GM23248 (cell line): ENCODE measurements at regions not wholly inside any gene's neighbourhood (a gene's known extent, or its start where the extent isn't known, plus 50 kb on each side); places are given as distances from the start of the nearest gene placed in this dataset.
A peak's percentile ranks its signal among the peaks of the same experiment; 100 is the strongest.

Experiments used
- DNase-seq: peaks from one replicate; pipeline ENCODE4 v3.0.0-alpha.2; 2015
- H2AFZ ChIP-seq: fragments of 200-600 bp; sonication (generic); 2 replicates; pipeline ENCODE4 v1.6.1; 2016; ENCODE audit warnings: antibody characterized with exemption
- H3F3A ChIP-seq: fragments of 200-600 bp; sonication (generic); 2 replicates; pipeline ENCODE4 v1.6.1; 2016; ENCODE audit warnings: mild to moderate bottlenecking, antibody characterized with exemption, mixed run types; ENCODE audit not compliant: insufficient read depth
- H3K27ac ChIP-seq: fragments of 200-600 bp; sonication (generic); 2 replicates; pipeline ENCODE4 v1.5.1; 2016; ENCODE audit warnings: mild to moderate bottlenecking
- H3K27me3 ChIP-seq: fragments of 200-600 bp; sonication (generic); replicated peaks from 2 replicates; pipeline ENCODE4 v1.6.1; 2016; ENCODE audit warnings: mild to moderate bottlenecking; ENCODE audit not compliant: insufficient read depth
- H3K36me3 ChIP-seq: fragments of 200-600 bp; sonication (generic); 2 replicates; pipeline ENCODE4 v1.6.1; 2016; ENCODE audit warnings: low read depth, mild to moderate bottlenecking
- H3K4me1 ChIP-seq: fragments of 200-600 bp; sonication (generic); 2 replicates; pipeline ENCODE4 v1.6.1; 2016; ENCODE audit warnings: mild to moderate bottlenecking; ENCODE audit not compliant: insufficient read depth
- H3K4me2 ChIP-seq: fragments of 200-600 bp; sonication (generic); one replicate; pipeline ENCODE4 v1.6.1; 2016; ENCODE audit warnings: mild to moderate bottlenecking; ENCODE audit not compliant: unreplicated experiment
- H3K4me3 ChIP-seq: fragments of 200-600 bp; sonication (generic); 2 replicates; pipeline ENCODE4 v1.5.1; 2016; ENCODE audit warnings: mild to moderate bottlenecking
- H3K79me2 ChIP-seq: fragments of 200-600 bp; sonication (generic); 2 replicates; pipeline ENCODE4 v1.6.1; 2016; ENCODE audit warnings: mild to moderate bottlenecking; ENCODE audit not compliant: insufficient read depth
- H3K9ac ChIP-seq: fragments of 200-600 bp; sonication (generic); 2 replicates; pipeline ENCODE4 v1.6.1; 2016; ENCODE audit warnings: mild to moderate bottlenecking
- H3K9me2 ChIP-seq: fragments of 200-600 bp; sonication (generic); 2 replicates; pipeline ENCODE4 v1.6.1; 2016; ENCODE audit warnings: mixed run types, mild to moderate bottlenecking, moderate library complexity; ENCODE audit not compliant: insufficient read depth
- H3K9me3 ChIP-seq: fragments of 200-600 bp; sonication (generic); one replicate; pipeline ENCODE4 v1.6.1; 2017; ENCODE audit warnings: low read depth
- H4K20me1 ChIP-seq: fragments of 200-600 bp; sonication (generic); 2 replicates; pipeline ENCODE4 v1.6.0; 2016; ENCODE audit not compliant: insufficient read depth
- EZH2 ChIP-seq: fragments of 200-600 bp; sonication (generic); IDR thresholded peaks from 2 replicates; pipeline ENCODE4 v1.6.1; 2018; ENCODE audit warnings: antibody characterized with exemption, mild to moderate bottlenecking; ENCODE audit not compliant: insufficient read depth, poor library complexity, severe bottlenecking
- EZH2phosphoT487 ChIP-seq: fragments of 200-600 bp; sonication (generic); IDR thresholded peaks from 2 replicates; pipeline ENCODE4 v1.6.1; 2018; ENCODE audit warnings: antibody characterized with exemption, moderate library complexity, mild to moderate bottlenecking, low read depth; ENCODE audit not compliant: insufficient read depth
- WGBS, 2 experiments: methylation state at CpG; one replicate each; pipeline ENCODE4 v1.1.6; 2015 to 2017; ENCODE audit warnings: low lambda C conversion rate in 2 of 2, low coverage in 1 of 2; ENCODE audit errors: missing lambda C conversion rate in 2 of 2; 5-methylcytosine and 5-hydroxymethylcytosine counted together
- in situ Hi-C: fragments of 300-500 bp; cut with MboI; formaldehyde crosslinking; loops from 2 replicates; pipeline ENCODE4 v1.15.0; 2020

DNA sequence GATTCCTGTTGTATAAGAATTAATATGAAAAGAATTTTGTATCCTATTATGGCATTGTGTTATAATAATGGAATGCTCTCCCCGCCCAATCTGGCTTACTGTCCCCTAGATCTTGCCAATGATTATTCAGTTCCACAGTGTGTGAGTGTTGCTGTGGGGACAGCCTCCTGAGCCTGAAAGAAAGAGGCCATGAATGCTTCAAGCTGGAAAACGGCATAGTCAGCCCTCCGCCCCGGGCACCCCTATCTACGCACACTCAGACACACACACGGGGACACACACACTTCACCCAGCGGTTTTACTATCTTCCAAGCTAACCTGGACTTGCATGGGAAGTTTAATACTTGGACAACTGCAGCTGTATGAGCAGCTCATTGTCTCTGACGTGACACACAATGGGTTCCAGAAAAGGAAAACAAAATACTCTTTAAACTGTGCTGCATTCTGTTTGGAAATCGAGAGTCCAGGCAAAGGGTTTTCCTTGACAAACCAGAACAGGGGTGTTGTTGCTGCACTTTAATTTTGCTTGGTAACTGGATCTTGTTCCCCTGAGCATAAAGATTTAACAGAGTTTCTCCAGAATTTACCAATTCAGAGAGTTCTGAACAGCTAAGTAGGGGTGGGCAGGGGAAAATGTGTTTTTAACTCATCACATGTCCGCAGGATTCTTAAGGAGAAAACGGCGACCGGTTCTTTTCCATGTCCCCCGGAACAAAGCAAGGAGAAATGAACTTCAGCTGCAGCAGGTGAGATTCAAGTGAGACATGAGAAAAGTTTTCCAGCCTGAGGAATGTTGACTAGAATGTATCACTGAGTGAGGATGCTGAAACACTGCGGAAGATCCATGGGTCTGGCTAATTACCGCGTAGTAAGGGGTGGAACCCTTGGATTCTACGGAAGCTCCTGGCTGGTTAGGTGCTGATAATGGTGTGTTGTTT, 472.9 kb downstream of the FOXO1 start:
- 4 to 5% methylated on average over 18 of the region's 18 CpGs for WGBS, 2 experiments
- Histone ChIP-seq H3K9ac (peak overlapping the region; percentile 58), H2AFZ (peak overlapping the region; percentile 79), H3K27ac (peak overlapping the region; percentile 73), H3K4me2 (peak overlapping the region; percentile 68), H4K20me1 (no peaks in the 10 kb centered on the region), H3F3A (peaks cover 48% of the 10 kb centered on the region), H3K27me3 (no peaks in the 10 kb centered on the region), H3K4me1 (peaks cover 47% of the 10 kb centered on the region), H3K4me3 (peak overlapping the region; percentile 46), H3K9me3 (no peaks in the 10 kb centered on the region), H3K36me3 (no peaks in the 10 kb centered on the region), H3K79me2 (no peaks in the 10 kb centered on the region), H3K9me2 (no peaks in the 10 kb centered on the region)
- peak; percentile 79 for DNase-seq
- no peak for TF ChIP-seq EZH2
- TF ChIP-seq EZH2phosphoT487 = no peak
- in situ Hi-C loops = no loop called here

GRCh38 chr13:40194224-40194806, 472.1 kb downstream of the FOXO1 start:
- no peaks in the 10 kb centered on the region for H3K79me2 ChIP-seq
- H3K4me3 ChIP-seq = peak overlapping the region; percentile 46
- no peaks in the 10 kb centered on the region for H4K20me1 ChIP-seq
- H3K9me2 ChIP-seq = no peaks in the 10 kb centered on the region
- in situ Hi-C loops = no loop called here
- H3K9me3 ChIP-seq = no peaks in the 10 kb centered on the region
- peak overlapping the region; percentile 58 for H3K9ac ChIP-seq
- peak overlapping the region; percentile 79 for H2AFZ ChIP-seq
- peak overlapping the region; percentile 68 for H3K4me2 ChIP-seq
- peaks cover 47% of the 10 kb centered on the region for H3K4me1 ChIP-seq
- peak overlapping the region; percentile 73 for H3K27ac ChIP-seq
- 28 to 29% methylated on average over 9 of the region's 9 CpGs for WGBS, 2 experiments
- peaks cover 41% of the 10 kb centered on the region for H3F3A ChIP-seq
- no peaks in the 10 kb centered on the region for H3K36me3 ChIP-seq
- no peaks in the 10 kb centered on the region for H3K27me3 ChIP-seq
- TF ChIP-seq EZH2 (no peak), EZH2phosphoT487 (no peak)
- DNase-seq = peak; percentile 60

DNA sequence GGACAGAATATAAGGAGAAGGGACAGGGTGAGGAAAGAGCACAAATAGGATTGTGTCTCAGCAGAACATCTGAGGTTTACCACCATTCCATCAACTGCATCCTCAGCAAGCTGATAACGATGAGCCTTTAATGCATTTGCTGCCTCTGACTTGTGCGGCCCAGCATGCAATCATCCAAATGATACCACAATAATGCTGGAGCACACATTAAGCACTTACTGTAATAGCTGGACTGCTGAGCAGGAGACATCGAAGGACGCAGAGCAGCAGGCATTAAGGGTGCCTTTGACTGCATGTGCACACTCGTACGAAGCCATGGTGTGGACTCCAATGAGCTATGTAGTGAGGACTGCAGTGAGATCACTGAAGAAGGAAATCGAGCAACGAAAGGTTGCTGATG, 469.4 kb downstream of the FOXO1 start:
- DNase-seq = no peak
- in situ Hi-C loops = no loop called here
- Histone ChIP-seq H3K27ac (no peak overlapping the region), H3F3A (peaks cover 20% of the 10 kb centered on the region), H3K36me3 (no peaks in the 10 kb centered on the region), H3K4me1 (peaks cover 20% of the 10 kb centered on the region), H3K4me3 (no peak overlapping the region), H3K4me2 (no peak overlapping the region), H3K9ac (no peak overlapping the region), H2AFZ (no peak overlapping the region), H3K79me2 (no peaks in the 10 kb centered on the region), H3K9me3 (no peaks in the 10 kb centered on the region), H4K20me1 (no peaks in the 10 kb centered on the region), H3K27me3 (no peaks in the 10 kb centered on the region), H3K9me2 (no peaks in the 10 kb centered on the region)
- 79 to 91% methylated on average over 8 of the region's 8 CpGs for WGBS, 2 experiments
- TF ChIP-seq EZH2 (no peak), EZH2phosphoT487 (no peak)

DNA sequence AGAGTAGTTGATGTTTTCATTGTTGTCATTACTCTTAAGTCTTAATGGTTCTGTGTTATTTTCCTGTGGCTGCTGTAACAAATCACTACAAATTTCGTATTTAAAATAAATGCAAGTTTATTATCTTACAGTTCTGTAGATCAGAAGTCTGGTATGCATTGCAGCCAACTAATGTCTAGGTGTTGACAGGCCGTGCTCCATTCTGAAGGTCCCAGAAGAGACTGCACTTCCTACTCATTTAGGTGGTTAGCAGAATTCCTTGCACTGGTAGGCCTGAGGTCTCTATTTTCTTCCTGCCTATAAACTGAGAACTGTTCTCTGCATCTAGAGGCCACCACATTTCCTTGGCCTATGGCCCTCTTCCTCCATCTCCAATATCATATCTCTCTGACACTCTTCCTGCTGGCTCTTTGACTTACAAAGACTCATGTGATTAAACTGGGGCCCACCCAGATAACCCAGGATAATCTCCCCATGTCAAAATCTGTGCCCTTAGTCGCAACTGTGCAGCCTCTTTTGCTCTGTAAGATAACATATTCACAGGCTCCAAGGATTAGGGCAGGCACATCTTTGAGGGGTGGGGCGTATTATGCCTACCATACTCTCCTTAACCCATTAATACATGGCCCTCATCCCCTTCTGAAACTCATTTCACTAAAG, 468.4 kb downstream of the FOXO1 start:
- WGBS, 2 experiments = 69% methylated on average over 4 of the region's 4 CpGs
- Histone ChIP-seq H3K4me3 (no peak overlapping the region), H3K4me1 (peaks cover 17% of the 10 kb centered on the region)

More for the DNA sequence above, 468.4 kb downstream of the FOXO1 start:
- no peaks in the 10 kb centered on the region for H4K20me1 ChIP-seq
- DNase-seq = no peak
- no peak for TF ChIP-seq EZH2
- H2AFZ ChIP-seq = no peak overlapping the region
- no peaks in the 10 kb centered on the region for H3K9me2 ChIP-seq
- no peaks in the 10 kb centered on the region for H3K36me3 ChIP-seq
- in situ Hi-C loops = no loop called here
- no peak overlapping the region for H3K27ac ChIP-seq
- no peak overlapping the region for H3K4me2 ChIP-seq
- H3F3A ChIP-seq = peaks cover 17% of the 10 kb centered on the region
- no peaks in the 10 kb centered on the region for H3K27me3 ChIP-seq
- no peak overlapping the region for H3K9ac ChIP-seq
- no peaks in the 10 kb centered on the region for H3K79me2 ChIP-seq
- no peaks in the 10 kb centered on the region for H3K9me3 ChIP-seq
